K562 (cell line): ENCODE measurements at regions not wholly inside any gene's neighbourhood (a gene's known extent, or its start where the extent isn't known, plus 50 kb on each side); places are given as distances from the start of the nearest gene placed in this dataset.
A peak's percentile ranks its signal among the peaks of the same experiment; 100 is the strongest.

Source experiments
- CHD4 ChIP-seq: fragments of 200-600 bp; sonication (generic); IDR thresholded peaks from 3 replicates; pipeline ENCODE4 v1.6.1; 2012; ENCODE audit warnings: low read depth, mild to moderate bottlenecking, mixed read lengths, low read length, inconsistent platforms; ENCODE audit not compliant: insufficient read depth, insufficient replicate concordance, poor library complexity, severe bottlenecking
- HDAC6 ChIP-seq: IDR thresholded peaks from 2 replicates; pipeline ENCODE4 v1.6.1; 2012; ENCODE audit warnings: low read depth, mild to moderate bottlenecking, control low read depth, inconsistent platforms, low read length, moderate library complexity
- KDM1A ChIP-seq, 2 experiments: fragments of 450-650 bp; IDR thresholded peaks; 2 replicates each; pipeline ENCODE4 v1.6.1; 2016; ENCODE audit warnings: mild to moderate bottlenecking in 2 of 2
- MCM3 ChIP-seq: fragments of 450-650 bp; IDR thresholded peaks from 2 replicates; pipeline ENCODE4 v1.6.1; 2016
- POLR2H ChIP-seq: IDR thresholded peaks from 2 replicates; pipeline ENCODE4 v1.6.1; 2016; ENCODE audit warnings: missing genetic modification characterization, low read depth, mild to moderate bottlenecking, control low read depth, missing compliant biosample characterization, moderate library complexity
- POU5F1 ChIP-seq: fragments of 150-350 bp; IDR thresholded peaks from 2 replicates; pipeline ENCODE4 v1.6.1; 2014; ENCODE audit warnings: borderline replicate concordance, low read length, low read depth, mild to moderate bottlenecking; ENCODE audit not compliant: partially characterized antibody
- RBM14 ChIP-seq: fragments of 200-400 bp; formaldehyde crosslinking; IDR thresholded peaks from 2 replicates; pipeline ENCODE4 v1.6.1; 2018; ENCODE audit warnings: low read depth, mild to moderate bottlenecking, low read length, moderate library complexity, borderline replicate concordance; ENCODE audit not compliant: insufficient read depth
- TAF7 ChIP-seq: fragments of 450-650 bp; IDR thresholded peaks from 2 replicates; pipeline ENCODE4 v1.6.1; 2016; ENCODE audit warnings: missing genetic modification characterization, missing compliant biosample characterization
- TOE1 ChIP-seq, 2 experiments: fragments of 450-650 bp in 1 of 2; sonication (generic) in 1 of 2; formaldehyde crosslinking in 1 of 2; IDR thresholded peaks; 2 replicates each; pipeline versions ENCODE4 v1.7.1 to v1.8.0; 2016 to 2022; ENCODE audit warnings: borderline replicate concordance in 2 of 2, mild to moderate bottlenecking in 2 of 2, antibody characterized with exemption in 1 of 2, inconsistent platforms in 1 of 2, low read depth in 1 of 2, missing genetic modification reagents in 1 of 2, moderate library complexity in 1 of 2
- TRIM24 ChIP-seq, 2 experiments: fragments of 450-650 bp; IDR thresholded peaks; 2 replicates each; pipeline ENCODE4 v1.6.1; 2016
- ZNF436 ChIP-seq: fragments of 250-450, 450-650 bp; sonication (Bioruptor Pico); formaldehyde crosslinking; IDR thresholded peaks from 2 replicates; pipeline ENCODE4 v1.7.0; 2020; ENCODE audit warnings: mild to moderate bottlenecking
- ZNF445 ChIP-seq: fragments of 250-450 bp; sonication (Bioruptor Pico); IDR thresholded peaks from 2 replicates; pipeline ENCODE4 v1.4.0; 2020; ENCODE audit warnings: low read depth, mild to moderate bottlenecking, moderate library complexity
- TF ChIP-seq, protein P1 (sequence below): fragments of 250-450 bp; sonication (Bioruptor Pico); IDR thresholded peaks from 2 replicates; pipeline ENCODE4 v1.9.0; 2021; ENCODE audit warnings: mild to moderate bottlenecking
- TF ChIP-seq, protein P2 (sequence below): sonication (generic); formaldehyde crosslinking; IDR thresholded peaks from 2 replicates; pipeline ENCODE4 v1.5.0; 2020; ENCODE audit warnings: missing genetic modification reagents
- TF ChIP-seq, protein P3 (sequence below): fragments of 250-450 bp; sonication (Bioruptor Pico); IDR thresholded peaks from 2 replicates; pipeline ENCODE4 v1.5.0; 2022; ENCODE audit warnings: mild to moderate bottlenecking

DNA sequence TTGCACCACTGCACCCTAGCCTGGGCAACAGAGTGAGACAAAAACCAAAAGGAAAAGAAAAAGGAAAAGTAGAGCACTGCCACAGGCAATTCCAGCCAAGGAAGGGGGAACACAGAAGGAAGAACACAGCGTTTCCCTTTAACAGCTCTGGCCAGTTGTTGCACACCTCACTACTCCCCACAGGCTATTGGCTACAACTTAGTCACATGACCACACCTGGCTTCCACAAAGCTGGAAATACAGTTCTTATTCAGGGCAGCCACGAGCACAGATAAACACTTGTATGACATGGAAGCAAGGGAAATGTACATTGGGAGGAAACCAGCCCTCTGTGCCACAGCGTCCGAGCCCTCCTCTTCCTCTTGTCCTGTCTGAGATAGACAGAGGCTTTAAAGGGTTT lies 249.0 kb upstream of the JARID2 start (continued):
- TF ChIP-seq TOE1 (IDR thresholded peaks at IDR 0.05; ENCODE audit: borderline replicate concordance) (peak; percentile 93), TOE1 (CRISPR knock-in tag; IDR thresholded peaks at IDR 0.05; ENCODE audit: borderline replicate concordance, low read depth) (no peak), POLR2H (tag) (no peak), TAF7 (tag) (no peak), MCM3 (no peak), KDM1A (IDR thresholded peaks at IDR 0.05) (no peak), ZNF445 (CRISPR knock-in tag) (no peak), TRIM24 (IDR thresholded peaks at IDR 0.05) (no peak), CHD4 (no peak), ZNF436 (CRISPR knock-in tag) (no peak), RBM14 (no peak), HDAC6 (no peak), POU5F1 (no peak)
- TF ChIP-seq, protein P1, sequence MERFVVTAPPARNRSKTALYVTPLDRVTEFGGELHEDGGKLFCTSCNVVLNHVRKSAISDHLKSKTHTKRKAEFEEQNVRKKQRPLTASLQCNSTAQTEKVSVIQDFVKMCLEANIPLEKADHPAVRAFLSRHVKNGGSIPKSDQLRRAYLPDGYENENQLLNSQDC (CRISPR knock-in tag) = no peak
- TF ChIP-seq, protein P2, sequence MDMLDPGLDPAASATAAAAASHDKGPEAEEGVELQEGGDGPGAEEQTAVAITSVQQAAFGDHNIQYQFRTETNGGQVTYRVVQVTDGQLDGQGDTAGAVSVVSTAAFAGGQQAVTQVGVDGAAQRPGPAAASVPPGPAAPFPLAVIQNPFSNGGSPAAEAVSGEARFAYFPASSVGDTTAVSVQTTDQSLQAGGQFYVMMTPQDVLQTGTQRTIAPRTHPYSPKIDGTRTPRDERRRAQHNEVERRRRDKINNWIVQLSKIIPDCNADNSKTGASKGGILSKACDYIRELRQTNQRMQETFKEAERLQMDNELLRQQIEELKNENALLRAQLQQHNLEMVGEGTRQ = peak; percentile 74
- TF ChIP-seq, protein P3, sequence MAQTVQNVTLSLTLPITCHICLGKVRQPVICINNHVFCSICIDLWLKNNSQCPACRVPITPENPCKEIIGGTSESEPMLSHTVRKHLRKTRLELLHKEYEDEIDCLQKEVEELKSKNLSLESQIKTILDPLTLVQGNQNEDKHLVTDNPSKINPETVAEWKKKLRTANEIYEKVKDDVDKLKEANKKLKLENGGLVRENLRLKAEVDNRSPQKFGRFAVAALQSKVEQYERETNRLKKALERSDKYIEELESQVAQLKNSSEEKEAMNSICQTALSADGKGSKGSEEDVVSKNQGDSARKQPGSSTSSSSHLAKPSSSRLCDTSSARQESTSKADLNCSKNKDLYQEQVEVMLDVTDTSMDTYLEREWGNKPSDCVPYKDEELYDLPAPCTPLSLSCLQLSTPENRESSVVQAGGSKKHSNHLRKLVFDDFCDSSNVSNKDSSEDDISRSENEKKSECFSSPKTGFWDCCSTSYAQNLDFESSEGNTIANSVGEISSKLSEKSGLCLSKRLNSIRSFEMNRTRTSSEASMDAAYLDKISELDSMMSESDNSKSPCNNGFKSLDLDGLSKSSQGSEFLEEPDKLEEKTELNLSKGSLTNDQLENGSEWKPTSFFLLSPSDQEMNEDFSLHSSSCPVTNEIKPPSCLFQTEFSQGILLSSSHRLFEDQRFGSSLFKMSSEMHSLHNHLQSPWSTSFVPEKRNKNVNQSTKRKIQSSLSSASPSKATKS (CRISPR knock-in tag) = no peak
